Pulmonary artery endothelial cell (primary cell): ENCODE measurements at regions not wholly inside any gene's neighbourhood (a gene's known extent, or its start where the extent isn't known, plus 50 kb on each side); places are given as distances from the start of the nearest gene placed in this dataset.

Source experiments
- DNase-seq: peaks from one replicate; pipeline ENCODE4 v3.0.0-alpha.2; 2011; ENCODE audit warnings: low read depth, low spot score

GRCh38 chr22:48320048-48320682 lies 1507.5 kb downstream of the BRD1 start:
- no peak for DNase-seq

GRCh38 chr22:48319321-48320047 lies 1508.2 kb downstream of the BRD1 start:
- DNase-seq, result no peak

GRCh38 chr22:48318575-48319320 lies 1508.9 kb downstream of the BRD1 start:
- no peak for DNase-seq

GRCh38 chr22:48318173-48318572 lies 1509.5 kb downstream of the BRD1 start:
- DNase-seq, result no peak

GRCh38 chr22:48316257-48317250 lies 1511.1 kb downstream of the BRD1 start:
- no peak for DNase-seq

GRCh38 chr22:48315439-48316256 lies 1512.0 kb downstream of the BRD1 start:
- no peak for DNase-seq

- no peak for DNase-seq
Observed at GRCh38 chr22:48314073-48314472, 1513.6 kb downstream of the BRD1 start.

GRCh38 chr22:48313175-48313830 lies 1514.4 kb downstream of the BRD1 start:
- DNase-seq, result no peak

GRCh38 chr22:48310740-48311139 lies 1516.9 kb downstream of the BRD1 start:
- DNase-seq, result no peak

GRCh38 chr22:48310289-48310688 lies 1517.4 kb downstream of the BRD1 start:
- DNase-seq, result no peak

GRCh38 chr22:48309836-48310235 lies 1517.8 kb downstream of the BRD1 start:
- no peak for DNase-seq

- DNase-seq, result no peak
Observed at GRCh38 chr22:48309115-48309705, 1518.5 kb downstream of the BRD1 start.

GRCh38 chr22:48307931-48308330 lies 1519.7 kb downstream of the BRD1 start:
- DNase-seq, result no peak

GRCh38 chr22:48306785-48307510 lies 1520.7 kb downstream of the BRD1 start:
- no peak for DNase-seq

- no peak for DNase-seq
Observed at GRCh38 chr22:48306284-48306683, 1521.4 kb downstream of the BRD1 start.

- no peak for DNase-seq
Observed at GRCh38 chr22:48305726-48306235, 1521.9 kb downstream of the BRD1 start.

GRCh38 chr22:48303369-48303725 lies 1524.3 kb downstream of the BRD1 start:
- DNase-seq, result no peak

GRCh38 chr22:48302657-48303368 lies 1524.9 kb downstream of the BRD1 start:
- no peak for DNase-seq
